GM12878 (cell line): ENCODE measurements at regions not wholly inside any gene's neighbourhood (a gene's known extent, or its start where the extent isn't known, plus 50 kb on each side); places are given as distances from the start of the nearest gene placed in this dataset.

ENCODE experiments used
- EZH2 ChIP-seq: IDR thresholded peaks from 2 replicates; pipeline ENCODE4 v1.6.1; 2012; ENCODE audit warnings: low read depth, mild to moderate bottlenecking, control low read depth, inconsistent platforms, low read length, borderline replicate concordance; ENCODE audit not compliant: control insufficient read depth
- TF ChIP-seq, protein P1 (sequence below), 3 experiments: IDR thresholded peaks in 2 of 3; conservative IDR thresholded peaks in 1 of 3; 2 replicates each; pipeline ENCODE4 v1.5.1; 2011; ENCODE audit warnings: low read depth in 3 of 3, low read length in 3 of 3, mild to moderate bottlenecking in 3 of 3, control low read depth in 2 of 3, moderate library complexity in 2 of 3, inconsistent platforms in 1 of 3, mixed read lengths in 1 of 3; ENCODE audit not compliant: control insufficient read depth in 2 of 3, insufficient read depth in 1 of 3; ENCODE audit errors: extremely low read depth in 1 of 3

DNA sequence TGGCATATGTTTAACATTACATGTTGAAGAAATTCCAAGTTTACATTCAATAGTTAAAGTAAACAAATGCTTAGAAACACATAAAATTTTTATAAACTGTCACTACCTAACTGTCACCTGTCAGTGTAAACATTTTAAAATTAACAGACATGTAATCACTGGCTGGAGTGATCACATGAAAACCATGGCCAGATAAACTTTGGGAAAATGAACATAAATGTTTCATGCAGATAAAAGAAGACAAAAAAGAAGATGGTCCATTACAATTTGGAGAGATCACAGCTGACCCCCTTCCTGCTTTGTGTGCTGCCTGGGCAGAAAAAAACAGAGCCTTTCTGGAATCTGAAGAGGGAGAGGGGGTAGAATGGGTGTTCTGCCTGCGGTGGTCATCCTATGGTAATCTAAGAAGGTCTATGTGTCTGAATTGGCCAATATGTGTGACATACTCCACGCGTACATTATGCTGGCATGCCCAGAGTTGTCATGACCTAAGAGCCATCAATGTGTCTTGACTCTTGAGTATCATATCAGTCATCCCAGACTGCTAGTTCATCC, 57.5 kb upstream of the MEOX2 start:
- TF ChIP-seq, protein P1, sequence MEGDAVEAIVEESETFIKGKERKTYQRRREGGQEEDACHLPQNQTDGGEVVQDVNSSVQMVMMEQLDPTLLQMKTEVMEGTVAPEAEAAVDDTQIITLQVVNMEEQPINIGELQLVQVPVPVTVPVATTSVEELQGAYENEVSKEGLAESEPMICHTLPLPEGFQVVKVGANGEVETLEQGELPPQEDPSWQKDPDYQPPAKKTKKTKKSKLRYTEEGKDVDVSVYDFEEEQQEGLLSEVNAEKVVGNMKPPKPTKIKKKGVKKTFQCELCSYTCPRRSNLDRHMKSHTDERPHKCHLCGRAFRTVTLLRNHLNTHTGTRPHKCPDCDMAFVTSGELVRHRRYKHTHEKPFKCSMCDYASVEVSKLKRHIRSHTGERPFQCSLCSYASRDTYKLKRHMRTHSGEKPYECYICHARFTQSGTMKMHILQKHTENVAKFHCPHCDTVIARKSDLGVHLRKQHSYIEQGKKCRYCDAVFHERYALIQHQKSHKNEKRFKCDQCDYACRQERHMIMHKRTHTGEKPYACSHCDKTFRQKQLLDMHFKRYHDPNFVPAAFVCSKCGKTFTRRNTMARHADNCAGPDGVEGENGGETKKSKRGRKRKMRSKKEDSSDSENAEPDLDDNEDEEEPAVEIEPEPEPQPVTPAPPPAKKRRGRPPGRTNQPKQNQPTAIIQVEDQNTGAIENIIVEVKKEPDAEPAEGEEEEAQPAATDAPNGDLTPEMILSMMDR (IDR thresholded peaks at IDR 0.05 in 2 of 3, conservative IDR thresholded peaks at IDR 0.05 in 1 of 3; ENCODE audit: control insufficient read depth in 2 of 3, extremely low read depth in 1 of 3, insufficient read depth in 1 of 3, low read depth in 3 of 3, low read length in 3 of 3) = no peak
- no peak for TF ChIP-seq EZH2
